ENCODE measurements at regions not wholly inside any gene's neighbourhood (a gene's known extent, or its start where the extent isn't known, plus 50 kb on each side); places are given as distances from the start of the nearest gene placed in this dataset.

DNA sequence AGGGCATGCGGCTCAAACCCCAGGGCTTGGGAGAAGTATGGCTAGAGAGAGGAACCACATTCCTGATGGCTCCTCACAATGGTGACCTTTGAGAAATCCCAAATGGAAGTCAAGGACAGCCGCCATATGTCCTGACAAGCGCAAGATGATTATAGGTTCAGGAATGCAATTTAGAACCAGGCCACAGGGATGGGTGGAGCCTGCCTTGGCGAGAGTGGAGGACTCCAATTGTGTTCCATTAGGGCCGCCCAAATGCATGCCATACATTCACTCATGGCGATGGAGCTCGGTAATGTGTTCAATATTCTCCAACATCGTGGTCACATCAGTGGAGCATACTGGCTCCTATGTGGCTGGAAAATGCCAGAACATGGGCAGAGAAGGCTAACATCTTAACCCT, 662.9 kb upstream of the ID2 start:
- TF ChIP-seq, protein P1, sequence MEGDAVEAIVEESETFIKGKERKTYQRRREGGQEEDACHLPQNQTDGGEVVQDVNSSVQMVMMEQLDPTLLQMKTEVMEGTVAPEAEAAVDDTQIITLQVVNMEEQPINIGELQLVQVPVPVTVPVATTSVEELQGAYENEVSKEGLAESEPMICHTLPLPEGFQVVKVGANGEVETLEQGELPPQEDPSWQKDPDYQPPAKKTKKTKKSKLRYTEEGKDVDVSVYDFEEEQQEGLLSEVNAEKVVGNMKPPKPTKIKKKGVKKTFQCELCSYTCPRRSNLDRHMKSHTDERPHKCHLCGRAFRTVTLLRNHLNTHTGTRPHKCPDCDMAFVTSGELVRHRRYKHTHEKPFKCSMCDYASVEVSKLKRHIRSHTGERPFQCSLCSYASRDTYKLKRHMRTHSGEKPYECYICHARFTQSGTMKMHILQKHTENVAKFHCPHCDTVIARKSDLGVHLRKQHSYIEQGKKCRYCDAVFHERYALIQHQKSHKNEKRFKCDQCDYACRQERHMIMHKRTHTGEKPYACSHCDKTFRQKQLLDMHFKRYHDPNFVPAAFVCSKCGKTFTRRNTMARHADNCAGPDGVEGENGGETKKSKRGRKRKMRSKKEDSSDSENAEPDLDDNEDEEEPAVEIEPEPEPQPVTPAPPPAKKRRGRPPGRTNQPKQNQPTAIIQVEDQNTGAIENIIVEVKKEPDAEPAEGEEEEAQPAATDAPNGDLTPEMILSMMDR (conservative IDR thresholded peaks at IDR 0.05; ENCODE audit: low read length) = no peak
- TF ChIP-seq EZH2phosphoT487 (IDR thresholded peaks at IDR 0.05; ENCODE audit: borderline replicate concordance) = no peak

Measured in Loucy (cell line).